B cell (primary cell): ENCODE measurements at regions not wholly inside any gene's neighbourhood (a gene's known extent, or its start where the extent isn't known, plus 50 kb on each side); places are given as distances from the start of the nearest gene placed in this dataset.

Source experiments
- ATAC-seq: fragments of 200-7000 bp; cut with Tn5 transposase; one replicate; pipeline ENCODE4 v1.10.0; 2021; ENCODE audit warnings: low read depth, mild to moderate bottlenecking, moderate number of reproducible peaks, moderate library complexity
- CTCF ChIA-PET: fragments of 350-600 bp; sonication (Branson Sonifier 250); formaldehyde crosslinking; loops from one replicate; lab custom pipeline; 2021; ENCODE audit warnings: antibody characterized with exemption, inconsistent platforms; lab: Charles Lee
- POLR2A ChIA-PET: fragments of 350-600 bp; sonication (Branson Sonifier 250); formaldehyde crosslinking; loops from one replicate; lab custom pipeline; 2021; ENCODE audit warnings: antibody characterized with exemption; lab: Charles Lee
- DNase-seq: peaks from one replicate; pipeline ENCODE4 v3.0.0; 2013
- H2AFZ ChIP-seq: 2 replicates; pipeline ENCODE4 v1.6.1; 2012; ENCODE audit warnings: mild to moderate bottlenecking, low read depth, low read length; ENCODE audit not compliant: insufficient read depth, poor library complexity, severe bottlenecking
- H3K27ac ChIP-seq, 2 donors: 1 replicate in 1 of 2; 2 replicates in 1 of 2; pipeline ENCODE4 v1.5.1; 2012 to 2013; ENCODE audit warnings: low read length in 2 of 2, mild to moderate bottlenecking in 2 of 2, moderate library complexity in 1 of 2
- H3K27me3 ChIP-seq, 4 experiments: fragments of 200-600 bp in 1 of 4; sonication (generic) in 1 of 4; replicated peaks in 1 of 4; 1 replicate in 2 of 4; 2 replicates in 2 of 4; pipeline versions ENCODE4 v1.6.1 to v1.7.0; 2013 to 2016; ENCODE audit warnings: low read length in 3 of 4, mild to moderate bottlenecking in 2 of 4, mixed read lengths in 1 of 4, moderate library complexity in 1 of 4; ENCODE audit not compliant: insufficient read depth in 4 of 4, control insufficient read depth in 3 of 4; ENCODE audit errors: control extremely low read depth in 1 of 4
- H3K36me3 ChIP-seq, 2 experiments: replicated peaks in 1 of 2; 1 replicate in 1 of 2; 2 replicates in 1 of 2; pipeline versions ENCODE4 v1.6.1 to v1.7.1; 2013; ENCODE audit warnings: low read length in 1 of 2; ENCODE audit not compliant: insufficient read depth in 2 of 2, control insufficient read depth in 1 of 2; ENCODE audit errors: control extremely low read depth in 1 of 2, extremely low read depth in 1 of 2
- H3K4me1 ChIP-seq, 2 donors: fragments of 200-600 bp in 1 of 2; sonication (generic) in 1 of 2; 1 replicate in 1 of 2; 2 replicates in 1 of 2; pipeline versions ENCODE4 v1.5.1 to v1.6.1; 2013 to 2017; ENCODE audit warnings: low read length in 2 of 2; ENCODE audit not compliant: control insufficient read depth in 2 of 2, insufficient read depth in 2 of 2
- H3K4me2 ChIP-seq: replicated peaks from 2 replicates; pipeline ENCODE3; 2012; ENCODE audit warnings: mild to moderate bottlenecking, low read depth, low read length; ENCODE audit not compliant: poor library complexity, severe bottlenecking
- H3K4me3 ChIP-seq, 5 experiments: fragments of 200-600 bp in 1 of 5; sonication (generic) in 1 of 5; 1 replicate in 3 of 5; 2 replicates in 2 of 5; pipeline versions ENCODE4 v1.5.1 to v1.7.0; 2011 to 2016; ENCODE audit warnings: low read length in 4 of 5, mild to moderate bottlenecking in 4 of 5, low read depth in 2 of 5, control low read depth in 1 of 5, moderate library complexity in 1 of 5; ENCODE audit not compliant: insufficient read depth in 1 of 5; ENCODE audit errors: control extremely low read depth in 1 of 5, extremely low read depth in 1 of 5
- H3K79me2 ChIP-seq: fragments of 200-600 bp; sonication (generic); one replicate; pipeline ENCODE4 v1.6.0; 2016; ENCODE audit warnings: low read length; ENCODE audit not compliant: control insufficient read depth, insufficient read depth
- H3K9ac ChIP-seq: fragments of 200-600 bp; sonication (generic); 2 replicates; pipeline ENCODE4 v1.6.1; 2017; ENCODE audit warnings: mild to moderate bottlenecking, low read length, moderate library complexity
- H3K9me3 ChIP-seq, 3 donors: one replicate each; pipeline versions ENCODE4 v1.6.1 to v1.7.1; 2013; ENCODE audit warnings: low read length in 2 of 3; ENCODE audit not compliant: control insufficient read depth in 2 of 3, insufficient read depth in 1 of 3; ENCODE audit errors: control extremely low read depth in 1 of 3
- H4K20me1 ChIP-seq: 2 replicates; pipeline ENCODE4 v1.6.0; 2012; ENCODE audit warnings: mild to moderate bottlenecking, low read length; ENCODE audit not compliant: insufficient read depth, control insufficient read depth, poor library complexity, severe bottlenecking
- H3K27ac Mint-ChIP-seq: one replicate; pipeline ENCODE4 v1.8.0; 2021; ENCODE audit warnings: mixed read lengths
- H3K27me3 Mint-ChIP-seq: one replicate; pipeline ENCODE4 v1.8.0; 2021; ENCODE audit warnings: mixed read lengths
- H3K4me1 Mint-ChIP-seq: one replicate; pipeline ENCODE4 v1.8.0; 2021; ENCODE audit warnings: mixed read lengths
- H3K4me3 Mint-ChIP-seq: one replicate; pipeline ENCODE4 v1.8.0; 2021; ENCODE audit warnings: mixed read lengths
- H3K9me3 Mint-ChIP-seq: one replicate; pipeline ENCODE4 v1.8.0; 2022; ENCODE audit warnings: mixed read lengths; ENCODE audit not compliant: insufficient read depth
- EZH2 ChIP-seq: IDR thresholded peaks from 2 replicates; pipeline ENCODE4 v1.6.1; 2012; ENCODE audit warnings: borderline replicate concordance, low read depth, mild to moderate bottlenecking, moderate library complexity, low read length; ENCODE audit not compliant: insufficient read depth, poor library complexity, severe bottlenecking
- WGBS: methylation state at CpG from one replicate; pipeline ENCODE4 v1.1.5; 2013; ENCODE audit warnings: missing lambda C conversion rate; ENCODE audit not compliant: insufficient coverage; 5-methylcytosine and 5-hydroxymethylcytosine counted together
- intact Hi-C: fragments of 100-400 bp; cut with micrococcal nuclease; formaldehyde crosslinking; loops from one replicate; pipeline ENCODE4 v1.10.0; 2022
- TF ChIP-seq, protein P1 (sequence below): fragments of 200-600 bp; IDR thresholded peaks from one replicate; pipeline ENCODE4 v1.8.0; 2022; ENCODE audit warnings: antibody characterized with exemption, mild to moderate bottlenecking

DNA sequence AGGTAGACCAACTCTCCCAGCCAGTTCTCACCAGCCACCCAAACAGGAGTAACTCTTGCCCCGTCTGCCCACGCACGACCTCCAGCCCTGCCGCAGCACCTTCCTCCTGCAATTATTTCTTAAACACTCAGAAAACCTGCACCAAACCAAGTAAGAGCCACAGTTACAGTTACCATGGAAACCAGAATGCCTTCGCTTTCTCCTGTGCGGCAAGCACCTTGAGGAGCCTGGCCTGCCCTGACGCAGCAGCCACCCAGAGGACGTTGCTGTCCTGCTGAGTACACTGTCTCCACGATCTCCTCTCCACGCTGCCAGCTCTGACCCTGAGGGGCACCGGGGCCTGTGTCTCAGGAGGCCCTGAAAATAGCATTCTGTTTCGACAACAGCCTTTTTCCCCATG is 94.3 kb upstream of the SMIM21 start:
- Histone ChIP-seq H3K4me2 (no peak overlapping the region), H3K4me1 (no peaks in the 10 kb centered on the region), H3K36me3 (no peaks in the 10 kb centered on the region), H3K27me3 (no peaks in the 10 kb centered on the region), H2AFZ (no peak overlapping the region), H3K27ac (no peak overlapping the region), H3K9me3 (no peaks in the 10 kb centered on the region), H3K79me2 (no peaks in the 10 kb centered on the region), H4K20me1 (no peaks in the 10 kb centered on the region), H3K4me3 (no peak overlapping the region), H3K9ac (no peak overlapping the region)
- CTCF ChIA-PET = no interaction called here
- Mint-ChIP-seq H3K9me3 (no peaks in the 10 kb centered on the region), H3K4me1 (no peaks in the 10 kb centered on the region), H3K27ac (no peak overlapping the region), H3K27me3 (no peaks in the 10 kb centered on the region), H3K4me3 (no peak overlapping the region)
- intact Hi-C loops = no loop called here
- POLR2A ChIA-PET = no interaction called here
- no peak for ATAC-seq
- no peak for TF ChIP-seq EZH2
- TF ChIP-seq, protein P1, sequence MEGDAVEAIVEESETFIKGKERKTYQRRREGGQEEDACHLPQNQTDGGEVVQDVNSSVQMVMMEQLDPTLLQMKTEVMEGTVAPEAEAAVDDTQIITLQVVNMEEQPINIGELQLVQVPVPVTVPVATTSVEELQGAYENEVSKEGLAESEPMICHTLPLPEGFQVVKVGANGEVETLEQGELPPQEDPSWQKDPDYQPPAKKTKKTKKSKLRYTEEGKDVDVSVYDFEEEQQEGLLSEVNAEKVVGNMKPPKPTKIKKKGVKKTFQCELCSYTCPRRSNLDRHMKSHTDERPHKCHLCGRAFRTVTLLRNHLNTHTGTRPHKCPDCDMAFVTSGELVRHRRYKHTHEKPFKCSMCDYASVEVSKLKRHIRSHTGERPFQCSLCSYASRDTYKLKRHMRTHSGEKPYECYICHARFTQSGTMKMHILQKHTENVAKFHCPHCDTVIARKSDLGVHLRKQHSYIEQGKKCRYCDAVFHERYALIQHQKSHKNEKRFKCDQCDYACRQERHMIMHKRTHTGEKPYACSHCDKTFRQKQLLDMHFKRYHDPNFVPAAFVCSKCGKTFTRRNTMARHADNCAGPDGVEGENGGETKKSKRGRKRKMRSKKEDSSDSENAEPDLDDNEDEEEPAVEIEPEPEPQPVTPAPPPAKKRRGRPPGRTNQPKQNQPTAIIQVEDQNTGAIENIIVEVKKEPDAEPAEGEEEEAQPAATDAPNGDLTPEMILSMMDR = no peak
- DNase-seq = no peak
- 81% methylated on average over 10 of the region's 12 CpGs for WGBS

DNA sequence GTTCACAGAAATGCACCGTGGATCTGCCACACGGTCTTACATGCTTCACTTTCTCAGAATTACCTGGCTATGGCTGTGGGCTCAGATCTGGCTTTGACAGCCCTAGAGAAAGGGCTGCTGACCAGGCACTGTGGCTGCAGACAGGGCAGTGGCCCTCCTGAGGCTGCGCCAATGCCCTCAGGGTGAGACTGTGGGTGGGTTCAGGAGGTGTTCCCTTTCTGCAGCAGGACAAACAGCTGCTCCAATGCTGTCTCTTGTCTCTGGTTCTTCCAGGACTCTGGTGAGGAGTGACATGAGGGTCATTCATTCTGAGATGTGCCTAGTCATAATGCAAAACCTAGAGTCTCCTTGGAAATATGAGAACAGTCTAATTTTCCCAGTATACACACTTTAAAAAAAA is 90.5 kb upstream of the SMIM21 start:
- Histone ChIP-seq H3K4me3 (no peak overlapping the region), H3K9ac (no peak overlapping the region), H3K4me1 (no peaks in the 10 kb centered on the region), H4K20me1 (no peaks in the 10 kb centered on the region), H3K27me3 (no peaks in the 10 kb centered on the region), H3K36me3 (no peaks in the 10 kb centered on the region), H3K27ac (no peak overlapping the region), H3K79me2 (no peaks in the 10 kb centered on the region), H3K4me2 (no peak overlapping the region), H3K9me3 (peaks cover 0 to 8% (median 0%) of the 10 kb centered on the region in 3 donors), H2AFZ (no peak overlapping the region)
- Mint-ChIP-seq H3K4me1 (no peaks in the 10 kb centered on the region), H3K27me3 (no peaks in the 10 kb centered on the region), H3K27ac (no peak overlapping the region), H3K9me3 (peaks cover 4% of the 10 kb centered on the region), H3K4me3 (no peak overlapping the region)
- 97% methylated on average over 3 of the region's 3 CpGs for WGBS
- ATAC-seq (no peak), DNase-seq (no peak)
- CTCF ChIA-PET = no interaction called here
- POLR2A ChIA-PET = no interaction called here
- intact Hi-C loops = no loop called here
- TF ChIP-seq EZH2 = no peak
- TF ChIP-seq, protein P1 = no peak
